ENCODE measurements at regions not wholly inside any gene's neighbourhood (a gene's known extent, or its start where the extent isn't known, plus 50 kb on each side); places are given as distances from the start of the nearest gene placed in this dataset.

DNA sequence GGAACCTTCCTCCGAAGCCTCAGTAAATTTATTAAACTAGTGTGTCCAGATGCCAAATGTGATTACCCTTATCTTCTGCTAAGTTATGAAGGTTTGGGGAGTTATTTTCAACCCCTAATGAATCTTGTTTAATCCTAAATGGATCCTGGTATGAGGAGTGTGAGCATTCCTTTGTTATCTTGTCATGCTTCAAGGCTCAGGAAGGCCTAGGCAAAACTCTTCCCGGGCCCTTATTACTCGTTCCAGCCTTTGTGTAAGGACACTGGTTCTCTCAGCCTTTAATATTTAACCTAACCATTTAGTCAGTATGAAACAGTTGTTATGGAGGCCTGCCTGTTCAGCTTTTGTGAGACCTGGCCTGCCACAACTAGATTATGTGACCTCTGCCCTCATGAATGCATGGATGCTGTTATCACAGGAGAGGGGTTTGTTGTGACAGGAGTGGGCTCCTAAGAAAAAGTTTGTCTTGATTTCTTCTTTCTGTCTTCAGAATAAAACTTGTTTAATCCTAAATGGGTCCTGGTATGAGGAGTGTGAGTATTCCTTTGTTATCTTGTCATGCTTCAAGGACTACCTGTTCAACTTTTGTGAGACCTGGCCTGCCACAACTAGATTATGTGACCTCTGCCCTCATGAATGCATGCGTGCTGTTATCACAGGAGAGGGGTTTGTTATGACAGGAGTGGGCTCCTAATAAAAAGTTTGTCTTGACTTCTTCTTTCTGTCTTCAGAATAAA lies 181.7 kb downstream of the SLC39A8 start:
- TF ChIP-seq, protein P1, sequence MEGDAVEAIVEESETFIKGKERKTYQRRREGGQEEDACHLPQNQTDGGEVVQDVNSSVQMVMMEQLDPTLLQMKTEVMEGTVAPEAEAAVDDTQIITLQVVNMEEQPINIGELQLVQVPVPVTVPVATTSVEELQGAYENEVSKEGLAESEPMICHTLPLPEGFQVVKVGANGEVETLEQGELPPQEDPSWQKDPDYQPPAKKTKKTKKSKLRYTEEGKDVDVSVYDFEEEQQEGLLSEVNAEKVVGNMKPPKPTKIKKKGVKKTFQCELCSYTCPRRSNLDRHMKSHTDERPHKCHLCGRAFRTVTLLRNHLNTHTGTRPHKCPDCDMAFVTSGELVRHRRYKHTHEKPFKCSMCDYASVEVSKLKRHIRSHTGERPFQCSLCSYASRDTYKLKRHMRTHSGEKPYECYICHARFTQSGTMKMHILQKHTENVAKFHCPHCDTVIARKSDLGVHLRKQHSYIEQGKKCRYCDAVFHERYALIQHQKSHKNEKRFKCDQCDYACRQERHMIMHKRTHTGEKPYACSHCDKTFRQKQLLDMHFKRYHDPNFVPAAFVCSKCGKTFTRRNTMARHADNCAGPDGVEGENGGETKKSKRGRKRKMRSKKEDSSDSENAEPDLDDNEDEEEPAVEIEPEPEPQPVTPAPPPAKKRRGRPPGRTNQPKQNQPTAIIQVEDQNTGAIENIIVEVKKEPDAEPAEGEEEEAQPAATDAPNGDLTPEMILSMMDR (IDR thresholded peaks at IDR 0.05): no peak
- no peak for TF ChIP-seq POLR2A (IDR thresholded peaks at IDR 0.05)
